22Rv1 (cell line): ENCODE measurements at regions not wholly inside any gene's neighbourhood (a gene's known extent, or its start where the extent isn't known, plus 50 kb on each side); places are given as distances from the start of the nearest gene placed in this dataset.
A peak's percentile ranks its signal among the peaks of the same experiment; 100 is the strongest.
"Not testable (repeated sequence)": the region's sequence is repeated elsewhere in the genome, so short reads cannot be mapped to it uniquely, and the experiment has no call there.

Source experiments
- H3K27ac ChIP-seq: fragments of 450-650 bp; 2 replicates; pipeline ENCODE4 v1.5.1; 2017

DNA sequence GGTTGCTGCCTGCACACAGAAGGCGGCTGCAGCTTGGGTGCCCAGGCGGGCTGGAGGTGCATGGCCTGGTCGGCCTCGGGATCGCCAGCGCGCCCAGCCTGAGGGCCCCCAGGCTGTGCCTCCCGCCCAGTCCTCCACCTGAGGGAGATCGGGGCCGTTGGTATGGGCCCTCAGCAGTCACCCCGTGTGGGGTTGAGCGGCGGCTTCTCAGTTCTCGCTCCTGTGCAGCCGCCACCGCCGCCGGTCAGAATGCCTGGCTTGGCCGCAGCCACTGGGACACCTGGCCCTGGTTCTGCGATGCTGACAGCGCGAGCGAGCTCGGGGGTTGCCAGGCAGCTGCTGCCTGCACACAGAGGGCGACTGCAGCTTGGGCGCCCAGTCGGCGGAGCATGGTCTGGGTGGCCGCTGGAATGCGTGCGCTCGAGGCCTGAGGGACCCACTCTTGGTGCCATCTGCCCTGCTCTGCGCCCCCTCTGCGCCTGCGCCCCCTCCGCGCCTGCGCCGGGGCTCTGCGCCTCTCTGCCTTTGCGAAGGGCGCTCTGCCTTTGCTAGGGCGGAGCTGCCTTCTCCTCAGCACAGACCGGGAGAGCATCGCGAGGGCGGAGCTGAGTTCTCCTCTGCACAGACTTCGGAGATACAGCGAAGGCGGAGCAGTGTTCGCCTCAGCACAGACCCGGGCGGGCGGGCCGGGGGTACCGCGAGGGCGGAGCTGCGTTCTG is 84.6 kb upstream of the ZNG1F start:
- peak overlapping the region; percentile 81 for H3K27ac ChIP-seq

DNA sequence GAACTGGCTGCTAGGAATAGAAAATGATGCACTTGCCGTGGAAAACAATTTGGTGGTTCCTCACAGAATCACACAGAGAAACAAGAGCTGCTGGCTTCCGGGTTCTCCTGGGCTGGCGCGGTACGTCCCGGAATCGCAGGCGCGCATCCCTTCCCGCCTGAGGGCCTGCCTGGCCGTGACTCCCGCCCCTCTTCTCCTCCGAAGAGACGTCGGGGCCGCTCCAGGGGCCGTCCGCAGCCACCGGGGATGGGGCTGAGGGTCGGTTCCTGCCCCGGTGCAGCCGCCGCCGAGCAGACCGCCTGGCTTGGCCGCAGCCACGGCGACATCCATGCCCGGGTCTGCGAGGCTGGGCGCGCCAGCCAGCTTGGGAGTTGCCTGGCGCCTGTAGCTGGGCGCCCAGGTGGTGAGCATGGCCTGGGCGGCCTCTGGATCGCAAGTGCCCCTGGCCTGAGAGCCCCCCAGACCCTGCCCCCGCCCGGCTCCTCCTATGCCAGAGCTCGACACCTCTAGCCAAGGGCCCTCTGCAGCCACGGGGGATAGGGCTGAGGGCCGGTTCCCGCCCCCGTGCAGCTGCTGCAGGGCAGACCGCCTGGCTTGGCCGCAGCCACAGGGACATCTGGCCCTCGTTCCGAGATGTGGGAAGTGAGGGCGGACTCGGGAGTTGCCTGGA is 83.9 kb upstream of the ZNG1F start:
- peak overlapping the region; percentile 81 for H3K27ac ChIP-seq

DNA sequence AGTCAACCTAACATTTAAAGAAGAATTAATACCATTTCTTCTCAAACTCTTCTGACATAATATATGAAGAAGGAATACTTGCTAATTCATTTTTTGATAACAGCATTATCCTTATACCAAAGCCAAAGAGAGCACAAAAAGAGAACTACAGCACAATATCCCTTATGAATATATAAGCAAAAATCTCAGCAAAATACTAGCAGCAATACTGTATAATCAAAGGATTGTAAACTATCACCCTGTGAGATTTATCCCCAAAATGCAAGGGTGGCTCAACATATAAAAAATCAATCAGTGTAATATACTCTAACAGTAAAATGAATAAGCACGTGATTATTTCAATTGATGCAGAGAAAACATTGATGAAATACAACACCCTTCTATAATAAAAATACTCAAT is 81.9 kb upstream of the ZNG1F start:
- not testable (repeated sequence) for H3K27ac ChIP-seq

DNA sequence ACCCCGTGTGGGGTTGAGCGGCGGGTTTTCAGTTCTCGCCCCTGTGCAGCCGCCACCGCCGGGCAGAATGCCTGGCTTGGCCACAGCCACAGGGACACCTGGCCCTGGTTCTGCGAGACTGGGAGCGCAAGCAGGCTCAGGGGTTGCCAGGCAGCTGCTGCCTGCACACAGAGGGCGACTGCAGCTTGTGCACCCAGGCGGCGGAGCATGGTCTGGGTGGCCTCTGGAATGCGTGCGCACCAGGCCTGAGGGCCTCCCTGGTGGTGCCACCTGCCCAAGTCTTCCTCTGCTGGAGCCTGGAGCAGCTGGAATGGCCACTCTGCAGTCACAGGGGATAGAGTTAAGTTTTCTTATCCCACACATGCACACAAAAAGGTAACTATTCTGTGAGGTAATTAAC is 80.4 kb upstream of the ZNG1F start:
- not testable (repeated sequence) for H3K27ac ChIP-seq

DNA sequence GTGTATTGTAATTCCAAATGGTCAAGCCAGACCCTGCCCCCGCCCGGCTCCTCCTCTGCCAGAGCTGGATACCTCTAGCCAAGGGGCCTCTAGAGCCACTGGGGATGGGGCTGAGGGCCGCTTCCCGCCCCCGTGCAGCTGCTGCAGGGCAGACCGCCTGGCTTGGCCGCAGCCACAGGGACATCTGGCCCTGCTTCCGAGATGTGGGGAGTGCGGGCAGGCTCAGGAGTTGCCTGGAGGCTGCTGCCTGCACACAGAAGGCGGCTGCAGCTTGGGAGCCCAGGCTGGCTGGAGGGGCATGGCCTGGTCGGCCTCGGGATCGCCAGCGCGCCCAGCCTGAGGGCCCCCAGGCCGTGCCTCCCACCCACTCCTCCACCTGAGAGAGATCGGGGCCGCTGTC is 79.9 kb upstream of the ZNG1F start:
- not testable (repeated sequence) for H3K27ac ChIP-seq

DNA sequence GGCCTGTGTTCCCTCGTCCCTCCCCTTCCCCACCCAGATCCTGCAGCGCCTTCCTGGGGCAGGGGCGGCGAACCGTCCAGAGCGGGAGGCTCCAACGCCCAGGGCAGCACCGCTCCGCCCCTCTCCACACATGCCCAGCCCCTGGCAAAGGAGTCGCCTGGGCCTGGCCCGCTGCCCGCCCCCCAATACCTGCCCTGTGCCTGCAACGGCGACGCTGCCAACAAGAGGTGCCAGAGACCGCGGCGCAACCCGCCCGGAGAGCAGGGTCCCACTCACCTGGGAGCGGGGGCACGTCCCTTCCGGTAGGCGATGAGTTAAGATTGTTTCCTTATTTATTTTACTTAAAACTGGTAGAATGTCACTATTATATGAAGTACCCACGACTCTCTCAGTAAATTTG is 77.5 kb upstream of the ZNG1F start:
- not testable (repeated sequence) for H3K27ac ChIP-seq

DNA sequence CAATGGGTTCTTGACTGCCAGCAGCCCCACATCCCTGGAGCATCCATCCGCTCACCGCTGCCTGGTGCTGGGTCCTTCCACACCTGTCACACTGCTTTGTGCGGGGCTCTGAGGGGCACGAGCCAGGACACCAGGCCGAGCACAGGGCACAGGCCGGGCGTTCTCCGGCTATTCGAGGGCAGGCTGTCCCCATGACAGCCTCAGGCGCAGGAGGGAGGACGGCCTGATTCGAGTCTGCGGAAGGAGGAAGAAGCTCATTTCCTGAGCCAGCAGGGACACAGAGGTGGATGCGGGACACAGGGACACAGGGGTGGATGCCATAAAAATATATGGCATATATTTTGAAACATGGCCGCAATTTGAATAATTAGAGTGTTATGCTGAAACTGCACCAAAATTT is 76.9 kb upstream of the ZNG1F start:
- not testable (repeated sequence) for H3K27ac ChIP-seq

DNA sequence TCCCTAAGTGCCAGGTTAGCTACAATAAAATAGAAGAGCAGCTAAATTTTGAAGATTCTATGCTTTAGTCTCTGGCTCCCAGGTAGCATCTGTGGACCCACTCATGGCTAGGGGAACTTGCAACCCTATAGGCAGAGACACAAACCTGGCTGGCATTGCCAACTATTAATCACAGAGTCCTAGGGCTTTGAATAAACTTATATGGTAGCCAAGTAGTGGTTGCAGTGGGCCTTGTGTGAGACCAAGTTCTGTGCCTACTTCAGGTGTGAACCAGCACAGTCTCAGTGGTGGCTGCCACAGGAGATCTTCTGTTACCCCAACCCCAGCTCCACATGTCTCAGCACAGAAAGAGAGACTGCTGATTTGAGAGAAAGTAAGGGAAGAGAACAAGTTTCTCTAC is 62.9 kb upstream of the ZNG1F start:
- not testable (repeated sequence) for H3K27ac ChIP-seq

DNA sequence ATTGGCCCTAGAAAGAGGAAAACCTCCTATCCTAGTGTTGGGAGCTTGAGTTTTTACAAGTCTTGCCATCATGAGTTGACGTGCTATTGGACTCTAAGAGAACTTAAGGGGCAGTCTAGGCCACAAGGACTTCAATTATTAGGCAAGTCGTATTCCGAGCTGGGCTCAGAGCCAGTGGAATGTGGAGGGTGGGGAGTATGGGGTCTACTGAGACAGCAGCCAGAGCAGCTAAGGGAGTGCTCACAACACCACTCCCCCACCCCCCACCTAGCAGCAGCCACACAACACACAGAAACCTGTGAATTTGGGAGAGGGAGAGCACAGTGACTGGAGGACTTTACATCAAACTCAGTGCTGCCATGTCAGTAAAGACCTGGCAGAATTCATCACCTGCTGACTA is 62.0 kb upstream of the ZNG1F start:
- H3K27ac ChIP-seq: not testable (repeated sequence)

DNA sequence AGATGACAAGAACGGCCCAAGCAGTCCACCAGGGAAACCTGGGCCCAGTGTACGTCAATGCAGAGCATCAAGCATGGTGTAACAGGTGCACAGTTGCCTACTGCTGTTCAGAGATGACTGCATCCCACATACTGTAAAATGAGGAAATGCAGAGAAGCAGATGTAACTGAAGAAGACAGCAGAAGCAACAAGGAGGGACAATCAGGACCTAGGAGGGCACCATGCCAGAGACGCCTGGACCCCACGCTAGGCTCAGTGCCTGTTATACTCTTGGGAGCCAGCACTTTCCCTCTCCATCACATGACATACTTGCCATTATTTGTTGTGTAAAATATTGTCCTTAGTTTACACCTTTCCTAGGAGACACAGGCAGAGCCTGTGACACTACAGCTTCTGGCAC is 57.6 kb upstream of the ZNG1F start:
- not testable (repeated sequence) for H3K27ac ChIP-seq
